Fibroblast of peridontal ligament (primary cell): ENCODE measurements at regions not wholly inside any gene's neighbourhood (a gene's known extent, or its start where the extent isn't known, plus 50 kb on each side); places are given as distances from the start of the nearest gene placed in this dataset.
A peak's percentile ranks its signal among the peaks of the same experiment; 100 is the strongest.
"Not testable (repeated sequence)": the region's sequence is repeated elsewhere in the genome, so short reads cannot be mapped to it uniquely, and the experiment has no call there.

Source experiments
- DNase-seq: peaks from one replicate; pipeline ENCODE4 v3.0.0-alpha.2; 2010; ENCODE audit errors: extremely low read depth

GRCh38 chr5:155700333-155700732 is 626.6 kb upstream of the SGCD start:
- DNase-seq = peak; percentile 5

GRCh38 chr5:155711882-155712281 is 615.1 kb upstream of the SGCD start:
- DNase-seq = no peak

GRCh38 chr5:155714435-155714834 is 612.5 kb upstream of the SGCD start:
- DNase-seq = not testable (repeated sequence)

- DNase-seq = peak; percentile 23
These were observed 600.7 kb upstream of the SGCD start for GRCh38 chr5:155726267-155726666.

- no peak for DNase-seq
These were observed 599.3 kb upstream of the SGCD start for GRCh38 chr5:155727512-155728145.

- DNase-seq = peak; percentile 23
These were observed 598.7 kb upstream of the SGCD start for GRCh38 chr5:155728146-155728856.

- peak; percentile 9 for DNase-seq
These were observed 597.9 kb upstream of the SGCD start for GRCh38 chr5:155728857-155729683.

- peak; percentile 1 for DNase-seq
These were observed 597.3 kb upstream of the SGCD start for GRCh38 chr5:155729684-155730059.

DNA sequence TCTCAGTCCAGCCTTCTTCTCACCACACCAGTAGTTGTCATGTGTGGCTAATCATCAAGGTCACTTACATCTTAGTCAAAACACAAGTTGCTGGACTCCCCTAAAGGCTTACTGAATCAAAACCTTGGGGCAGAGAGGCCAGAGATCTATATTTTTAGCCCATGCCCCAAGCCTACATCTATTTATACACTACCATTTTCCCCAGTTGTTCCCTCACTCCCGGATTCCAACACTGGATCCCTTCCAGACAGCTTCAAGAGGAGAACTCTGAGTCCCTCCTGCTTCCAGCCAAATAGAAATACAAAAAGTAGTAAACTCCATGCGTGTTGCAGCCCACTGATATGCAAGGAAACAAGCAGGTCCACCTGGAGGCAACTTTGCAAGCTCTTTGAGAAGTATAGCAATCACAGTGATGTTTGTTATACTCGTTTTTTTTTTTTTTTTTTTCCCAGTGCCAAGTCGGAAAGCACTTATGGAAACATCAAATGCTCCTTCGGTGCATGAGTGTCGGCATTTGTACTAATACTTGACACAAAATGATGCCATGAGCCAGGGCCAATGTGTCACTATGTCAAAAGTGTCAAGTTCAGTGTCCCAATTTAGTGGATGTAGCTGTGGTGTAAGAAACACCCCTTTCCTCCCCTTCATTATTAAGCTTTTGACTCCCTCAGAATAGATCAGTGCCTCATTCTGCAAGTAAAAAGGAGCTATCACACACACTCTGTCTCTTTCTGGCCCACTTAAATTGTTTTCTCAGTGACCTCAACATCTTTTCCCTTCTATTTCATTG is 594.2 kb upstream of the SGCD start:
- DNase-seq = no peak

GRCh38 chr5:155733935-155734334 is 593.0 kb upstream of the SGCD start:
- DNase-seq = no peak

DNA sequence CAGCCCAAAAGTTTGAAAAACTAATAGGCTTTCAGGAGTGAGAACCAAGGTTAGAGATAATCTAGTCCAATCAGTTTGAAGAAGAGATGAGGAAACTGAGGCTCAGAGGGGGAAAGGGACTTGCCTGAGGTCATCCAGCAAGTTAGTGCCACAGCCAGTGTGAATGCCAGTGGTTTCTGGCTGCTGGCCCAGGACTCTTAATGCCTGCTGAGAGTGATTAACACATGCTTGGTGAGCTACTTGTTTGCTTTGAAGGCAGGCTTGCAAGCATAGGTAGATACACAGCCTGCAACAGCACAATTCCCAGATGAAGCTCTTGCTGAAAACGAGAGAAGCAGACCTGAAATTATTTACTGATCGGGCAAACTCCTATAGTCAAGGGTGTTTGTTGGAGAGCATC is 591.6 kb upstream of the SGCD start:
- no peak for DNase-seq

- DNase-seq = no peak
These were observed 588.3 kb upstream of the SGCD start for GRCh38 chr5:155738616-155739015.

- DNase-seq = no peak
These were observed 580.5 kb upstream of the SGCD start for GRCh38 chr5:155746367-155747038.

DNA sequence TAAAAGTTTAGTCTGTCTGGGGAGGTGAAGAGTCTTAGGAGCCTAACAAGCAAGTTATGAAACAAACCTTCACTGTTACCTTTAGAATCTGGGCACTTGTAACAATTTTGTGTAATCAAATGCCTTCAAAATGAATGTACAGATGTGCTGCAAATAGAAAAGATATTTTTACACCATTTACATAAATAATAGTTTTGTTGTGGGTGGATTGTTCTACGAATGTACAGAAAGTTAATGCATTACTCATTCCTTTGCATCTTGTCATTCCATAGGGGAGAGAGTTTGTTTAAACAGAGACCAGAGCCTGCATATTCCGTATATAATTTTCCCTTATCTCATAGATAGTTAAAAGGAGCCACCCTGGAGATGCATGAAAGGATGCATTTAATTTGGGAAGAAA is 576.9 kb upstream of the SGCD start:
- no peak for DNase-seq

DNA sequence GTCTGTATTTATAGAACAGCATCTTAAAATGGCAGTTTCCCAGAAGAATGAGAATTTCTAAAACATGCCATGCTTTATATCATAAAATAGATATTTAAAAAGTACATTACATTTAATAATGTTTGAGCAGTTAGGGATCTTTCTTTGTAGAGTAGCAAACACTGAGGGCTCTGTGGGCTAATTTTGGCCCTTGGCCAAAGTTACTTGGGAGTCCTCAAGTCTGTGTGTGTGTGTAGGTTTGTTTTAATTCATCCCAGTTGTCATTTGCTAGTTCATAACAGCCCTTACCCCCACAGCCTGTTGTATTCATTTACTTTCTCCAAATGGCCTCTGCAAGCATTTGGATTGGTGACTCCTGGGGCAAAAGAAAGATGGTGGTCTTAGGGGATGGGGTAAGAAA is 576.4 kb upstream of the SGCD start:
- DNase-seq = no peak

DNA sequence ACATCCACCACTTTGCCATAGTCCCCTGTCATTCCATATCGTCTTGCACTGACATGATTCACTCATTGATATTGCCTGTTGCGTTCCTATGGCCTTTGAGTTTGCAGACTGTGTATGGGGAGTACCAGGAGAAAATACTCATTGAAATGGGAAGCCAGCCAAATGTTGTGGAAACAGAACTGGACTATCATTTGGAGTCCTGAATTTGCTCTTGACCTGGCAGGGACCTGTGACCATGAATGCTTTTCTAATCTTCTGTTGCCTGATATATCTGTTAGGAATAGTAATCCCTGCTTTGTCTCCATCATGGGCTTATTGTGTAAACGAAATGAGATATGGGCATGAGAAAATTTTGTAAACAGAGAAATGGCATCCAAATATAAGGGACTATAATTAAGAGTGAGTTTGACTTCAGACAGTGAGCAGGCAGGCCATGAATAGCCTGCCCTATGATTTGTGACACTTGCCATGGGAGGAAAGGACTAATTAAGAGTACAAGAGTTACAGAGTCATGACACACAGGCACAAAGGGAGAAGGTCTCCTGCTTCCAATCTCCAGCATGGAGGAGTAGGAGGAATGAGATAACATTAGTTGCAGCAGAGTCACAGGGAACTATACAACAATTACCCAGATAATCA is 572.9 kb upstream of the SGCD start:
- DNase-seq = no peak

DNA sequence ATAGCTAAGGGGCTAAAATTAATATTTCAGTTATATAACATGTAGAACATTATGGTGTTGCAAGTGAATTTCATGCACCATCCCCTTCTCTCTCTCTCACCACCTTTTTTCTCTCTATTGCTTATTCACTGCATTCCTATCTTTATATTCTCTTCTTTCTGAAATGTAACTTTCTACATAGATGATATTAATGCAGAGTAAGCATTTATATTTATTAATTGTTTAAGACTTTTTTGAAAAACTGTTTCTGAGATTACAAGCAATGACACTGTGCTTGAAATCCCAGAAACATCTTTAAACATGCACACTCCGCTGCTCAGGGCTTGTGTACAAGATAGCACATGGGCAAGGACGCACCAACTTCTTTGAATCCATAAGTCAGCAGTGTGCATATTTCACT is 567.7 kb upstream of the SGCD start:
- no peak for DNase-seq

GRCh38 chr5:155759984-155760383 is 567.0 kb upstream of the SGCD start:
- DNase-seq = no peak

DNA sequence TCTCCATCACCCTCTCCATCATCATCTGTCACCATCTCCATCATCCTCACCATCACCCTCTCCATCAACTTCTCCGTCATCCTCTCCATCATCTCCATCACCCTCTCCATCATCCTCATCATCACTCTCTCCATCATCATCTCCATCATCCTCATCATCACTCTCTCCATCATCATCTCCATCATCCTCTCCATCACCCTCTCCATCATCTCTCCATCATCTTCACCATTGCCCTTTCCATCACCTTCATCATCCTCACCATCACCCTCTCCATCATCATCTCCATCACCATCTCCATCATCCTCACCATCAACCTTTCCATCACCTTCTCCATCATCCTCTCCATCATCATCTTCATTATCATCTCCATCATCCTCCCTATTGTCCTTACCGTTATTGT is 565.5 kb upstream of the SGCD start:
- no peak for DNase-seq

DNA sequence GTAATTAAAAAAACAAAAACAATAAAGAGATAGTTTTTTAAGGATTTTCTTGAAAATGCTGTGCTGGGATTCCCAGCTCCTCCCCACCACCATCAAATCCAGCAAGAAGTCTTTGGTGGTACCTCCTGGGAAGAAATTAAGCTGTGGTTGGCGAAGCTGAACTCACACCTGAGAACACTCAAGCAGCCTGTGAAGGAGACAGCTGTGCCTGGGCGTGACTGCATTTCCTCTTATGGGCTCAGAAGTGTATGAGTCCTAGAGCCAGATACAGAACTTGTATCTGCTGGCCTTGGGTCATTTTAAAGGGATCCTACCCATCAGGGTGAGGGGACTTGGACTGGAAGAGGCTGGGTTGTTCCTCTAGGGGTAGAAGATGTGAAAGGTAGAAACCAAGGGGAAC is 561.2 kb upstream of the SGCD start:
- no peak for DNase-seq

GRCh38 chr5:155767470-155767869 is 559.5 kb upstream of the SGCD start:
- DNase-seq = no peak
